Embryonic facial prominence (tissue), 1 donor: ENCODE measurements at regions not wholly inside any gene's neighbourhood (a gene's known extent, or its start where the extent isn't known, plus 50 kb on each side); places are given as distances from the start of the nearest gene placed in this dataset.

Source experiments
- DNase-seq: peaks from one replicate; pipeline ENCODE4 v3.0.0-alpha.2; 2016; ENCODE audit errors: extremely low spot score

- DNase-seq, result no peak
These were observed 143.4 kb downstream of the C11orf91 start for GRCh38 chr11:33557201-33557600.

DNA sequence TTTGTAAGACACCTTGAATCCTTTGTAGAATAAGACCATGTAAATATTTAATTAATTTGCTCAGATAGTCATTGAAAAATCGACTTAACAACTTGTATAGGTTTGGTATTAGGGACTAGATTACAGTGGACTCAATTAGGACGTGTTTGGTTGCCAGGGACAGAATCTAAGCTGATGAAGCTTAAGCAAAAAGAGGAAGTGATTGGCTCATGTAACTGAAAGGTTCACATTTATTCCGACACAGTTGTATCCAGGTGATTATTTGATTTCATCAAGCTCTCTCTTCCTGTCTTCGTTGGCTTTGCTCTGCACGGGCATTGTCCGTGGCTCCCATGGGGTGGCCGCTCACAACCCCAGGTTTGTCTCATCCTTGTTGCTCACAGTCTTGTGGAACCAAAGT is 146.4 kb downstream of the C11orf91 start:
- no peak for DNase-seq

GRCh38 chr11:33553486-33553885 is 147.1 kb downstream of the C11orf91 start:
- DNase-seq, result no peak

DNA sequence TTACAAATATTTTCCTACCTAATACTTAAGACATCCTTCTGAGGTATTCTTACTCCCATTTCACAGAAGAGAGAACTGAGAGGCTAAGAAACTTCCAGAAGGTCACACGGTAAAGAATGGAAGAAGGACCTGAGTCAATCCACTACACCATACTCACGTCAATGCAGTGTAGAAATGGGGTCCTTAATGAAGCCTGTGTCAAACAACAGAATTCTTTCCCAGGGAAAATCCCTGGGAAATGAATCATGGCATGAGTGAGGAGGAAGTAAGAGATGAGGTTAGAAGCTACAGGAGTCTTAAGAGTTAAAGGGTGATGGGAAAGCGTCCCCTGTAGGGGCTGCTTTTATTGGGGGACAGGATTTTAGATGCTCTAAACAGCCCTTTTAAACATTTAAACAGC is 147.9 kb downstream of the C11orf91 start:
- no peak for DNase-seq

- no peak for DNase-seq
These were observed 149.6 kb downstream of the C11orf91 start for GRCh38 chr11:33551051-33551450.

- DNase-seq, result no peak
These were observed 151.1 kb downstream of the C11orf91 start for GRCh38 chr11:33549483-33549882.

- no peak for DNase-seq
These were observed 154.7 kb downstream of the C11orf91 start for GRCh38 chr11:33545931-33546330.

DNA sequence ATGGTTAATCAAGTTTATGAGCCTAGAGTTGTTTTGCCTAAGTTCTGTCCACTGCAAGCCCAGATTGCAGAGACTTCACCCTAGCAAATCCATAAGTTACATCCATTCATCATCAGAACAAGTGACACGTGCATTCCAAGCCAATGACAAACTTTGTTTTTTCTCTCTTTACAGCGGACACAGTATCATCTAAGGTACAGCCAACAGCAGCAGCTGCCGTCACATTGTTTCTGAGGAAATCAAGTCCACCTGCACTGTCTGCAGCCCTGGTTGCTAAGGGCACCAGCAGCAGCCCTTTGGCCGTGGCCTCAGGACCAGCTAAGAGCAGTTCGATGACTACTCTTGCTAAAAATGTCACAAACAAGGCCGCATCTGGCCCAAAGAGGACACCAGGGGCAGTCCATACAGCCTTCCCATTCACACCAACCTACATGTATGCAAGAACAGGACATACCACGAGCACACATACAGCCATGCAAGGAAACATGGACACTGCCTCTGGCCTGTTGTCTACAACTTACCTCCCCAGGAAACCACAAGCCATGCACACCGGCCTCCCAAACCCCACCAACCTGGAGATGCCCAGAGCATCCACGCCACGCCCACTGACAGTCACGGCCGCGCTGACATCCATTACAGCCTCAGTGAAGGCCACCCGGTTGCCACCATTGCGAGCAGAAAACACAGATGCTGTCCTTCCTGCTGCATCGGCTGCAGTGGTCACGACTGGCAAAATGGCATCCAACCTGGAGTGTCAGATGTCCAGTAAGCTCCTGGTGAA is 155.8 kb downstream of the C11orf91 start:
- DNase-seq, result no peak

DNA sequence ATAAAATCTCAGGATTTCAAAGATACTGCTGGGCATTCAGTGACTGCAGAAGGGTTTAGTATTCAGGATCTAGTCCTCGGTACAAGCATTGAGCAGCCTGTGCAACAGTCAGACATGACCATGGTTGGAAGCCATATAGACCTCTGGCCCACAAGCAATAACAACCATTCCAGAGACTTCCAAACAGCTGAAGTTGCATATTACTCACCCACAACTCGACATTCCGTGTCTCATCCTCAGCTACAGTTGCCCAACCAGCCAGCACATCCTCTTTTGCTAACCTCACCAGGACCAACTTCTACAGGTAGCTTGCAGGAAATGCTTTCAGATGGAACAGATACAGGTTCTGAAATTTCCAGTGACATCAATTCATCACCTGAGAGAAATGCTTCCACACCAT is 156.8 kb downstream of the C11orf91 start:
- no peak for DNase-seq

DNA sequence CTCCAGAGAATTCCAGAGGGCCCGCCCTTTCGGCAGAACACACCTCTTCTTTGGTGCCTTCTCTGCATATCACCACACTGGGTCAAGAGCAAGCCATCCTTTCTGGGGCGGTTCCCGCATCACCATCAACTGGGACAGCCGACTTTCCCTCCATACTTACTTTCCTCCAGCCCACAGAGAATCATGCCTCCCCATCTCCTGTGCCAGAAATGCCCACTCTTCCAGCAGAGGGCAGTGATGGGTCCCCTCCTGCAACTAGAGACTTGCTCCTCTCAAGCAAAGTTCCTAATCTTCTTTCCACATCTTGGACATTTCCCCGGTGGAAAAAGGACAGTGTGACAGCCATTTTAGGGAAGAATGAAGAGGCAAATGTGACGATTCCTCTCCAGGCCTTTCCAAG is 157.7 kb downstream of the C11orf91 start:
- DNase-seq, result no peak

GRCh38 chr11:33540946-33541915 is 159.4 kb downstream of the C11orf91 start:
- no peak for DNase-seq

DNA sequence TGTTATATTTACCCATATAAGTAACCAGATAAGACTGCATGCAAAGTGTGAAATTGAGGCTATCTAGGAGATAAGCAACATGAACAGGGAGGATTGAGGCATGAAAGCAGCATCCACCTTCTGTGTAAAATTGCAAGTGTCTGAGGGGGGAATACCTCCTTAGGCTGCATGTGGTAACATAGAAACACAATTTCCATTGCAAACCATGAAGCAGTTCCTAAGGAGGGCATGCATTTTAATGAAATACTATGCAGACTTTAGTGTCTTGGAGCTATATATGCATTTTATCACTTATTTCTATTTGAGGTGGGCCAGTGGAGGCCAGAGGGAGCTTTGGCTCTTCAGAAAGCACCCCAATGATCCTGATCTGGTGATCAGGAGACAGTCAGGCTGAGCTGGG is 160.2 kb downstream of the C11orf91 start:
- no peak for DNase-seq

GRCh38 chr11:33539751-33540150 is 160.9 kb downstream of the C11orf91 start:
- DNase-seq, result no peak

DNA sequence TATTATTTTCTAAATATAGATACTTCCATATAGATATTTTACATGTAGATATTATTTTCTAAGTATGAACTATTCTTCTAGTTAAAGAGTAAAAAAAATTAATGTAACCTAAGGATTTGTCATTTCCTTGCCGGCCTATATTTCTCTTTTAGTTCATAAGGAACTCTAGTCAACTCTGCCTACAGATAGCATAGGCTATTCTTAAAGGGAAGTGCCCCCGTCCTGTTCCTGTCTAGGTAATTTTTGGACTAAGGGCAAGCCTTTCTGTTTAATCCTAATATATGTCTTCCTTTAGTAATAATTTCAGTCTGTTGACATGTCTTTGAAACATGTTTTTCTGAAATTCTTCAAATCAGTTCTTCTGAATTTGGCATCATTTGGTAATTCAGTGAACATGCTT is 161.9 kb downstream of the C11orf91 start:
- no peak for DNase-seq

- no peak for DNase-seq
These were observed 164.4 kb downstream of the C11orf91 start for GRCh38 chr11:33536178-33536577.

DNA sequence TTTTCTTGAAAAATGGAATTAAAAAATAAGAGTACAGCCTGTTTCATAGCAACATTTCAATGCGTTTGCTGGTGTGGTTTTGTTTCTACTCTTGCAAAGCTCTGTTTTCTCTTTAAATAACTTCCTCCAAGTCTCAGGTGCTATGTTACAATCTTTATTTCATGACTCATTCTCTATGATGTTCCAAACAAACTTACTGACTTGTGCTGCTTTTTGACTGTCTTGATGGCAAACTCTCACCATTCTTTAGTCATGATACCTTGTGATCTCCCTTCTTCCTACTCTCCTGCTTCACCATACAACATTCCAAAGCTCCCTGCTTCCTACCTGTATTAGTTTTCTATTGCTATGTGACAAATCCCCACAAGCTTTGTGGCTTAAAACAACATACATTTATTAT is 166.1 kb downstream of the C11orf91 start:
- DNase-seq, result no peak

- DNase-seq, result no peak
These were observed 167.1 kb downstream of the C11orf91 start for GRCh38 chr11:33533386-33534052.

DNA sequence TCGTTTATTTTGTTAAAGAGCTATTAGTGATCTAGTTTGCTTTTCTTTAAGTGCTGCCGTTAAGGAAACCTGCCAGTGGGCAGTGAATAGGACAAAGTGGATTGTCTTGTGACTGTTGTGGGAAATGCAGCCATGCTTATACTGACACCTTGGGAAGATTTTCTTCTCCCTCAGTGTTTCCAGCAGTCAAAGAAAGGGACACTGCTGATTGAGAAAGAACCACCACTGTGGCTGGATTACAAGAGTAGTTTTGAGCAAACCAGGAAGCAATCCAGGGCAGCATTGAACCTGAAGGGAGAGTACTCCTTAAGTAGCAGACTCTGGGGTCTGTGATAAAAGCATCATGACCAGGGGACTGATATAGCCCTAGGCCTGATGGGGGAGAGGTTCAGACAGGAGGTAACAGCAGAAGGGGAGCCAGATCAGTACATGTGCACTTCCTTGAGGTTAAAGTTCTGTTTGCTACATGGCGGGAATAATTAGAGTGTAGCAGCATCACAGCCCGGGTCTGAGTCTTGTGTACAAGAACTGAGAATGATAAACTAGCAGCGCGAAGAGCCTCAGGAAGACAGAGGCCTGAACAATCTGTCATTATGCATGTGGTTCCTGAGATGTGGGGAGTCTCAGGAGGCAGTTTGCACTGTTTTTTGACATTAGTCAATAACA is 167.8 kb downstream of the C11orf91 start:
- DNase-seq, result no peak

- no peak for DNase-seq
These were observed 168.4 kb downstream of the C11orf91 start for GRCh38 chr11:33532257-33532656.

- no peak for DNase-seq
These were observed 168.9 kb downstream of the C11orf91 start for GRCh38 chr11:33531743-33532181.

DNA sequence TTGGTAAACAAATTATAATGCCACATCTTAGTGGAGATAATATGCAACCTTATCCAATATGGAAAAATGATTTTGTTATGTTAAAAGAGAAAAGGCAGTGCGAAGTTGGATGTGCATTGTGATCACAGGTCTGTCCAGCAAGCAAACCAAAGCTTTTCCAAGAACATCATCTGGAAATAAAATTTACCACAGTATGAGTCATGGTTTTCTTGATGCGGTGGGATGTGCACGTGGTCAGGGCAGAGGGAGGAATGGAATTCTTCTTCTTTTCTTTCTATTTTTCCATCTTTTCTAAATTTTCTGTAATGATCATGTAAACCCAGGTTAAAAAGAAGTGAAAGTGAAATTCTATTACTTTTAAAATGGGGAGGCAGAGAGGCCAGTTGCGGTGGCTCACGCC is 169.8 kb downstream of the C11orf91 start:
- DNase-seq, result no peak

DNA sequence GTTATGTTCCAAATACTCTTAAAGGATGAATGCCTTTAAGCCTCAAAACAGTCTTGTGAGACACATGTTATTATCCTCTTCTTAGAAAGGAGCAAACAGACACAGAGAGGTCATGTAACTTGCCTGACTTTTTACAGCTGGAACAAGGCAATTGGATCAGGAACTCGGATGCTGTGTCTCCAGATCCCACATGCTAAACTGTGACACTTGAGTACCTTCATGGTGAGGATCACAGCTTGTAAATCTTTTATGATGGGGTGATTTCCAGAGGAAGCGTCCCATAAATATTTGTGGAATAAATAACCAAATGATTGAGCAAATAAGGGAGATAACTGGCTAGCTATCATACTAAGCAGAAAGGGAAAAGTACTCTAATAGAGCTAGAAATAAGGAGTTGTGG is 171.2 kb downstream of the C11orf91 start:
- no peak for DNase-seq
